Fibroblast of the conjunctiva (primary cell): ENCODE measurements at regions not wholly inside any gene's neighbourhood (a gene's known extent, or its start where the extent isn't known, plus 50 kb on each side); places are given as distances from the start of the nearest gene placed in this dataset.
A peak's percentile ranks its signal among the peaks of the same experiment; 100 is the strongest.

Experiments used
- DNase-seq: peaks from one replicate; pipeline ENCODE4 v3.0.0-alpha.2; 2010; ENCODE audit warnings: low read depth

DNA sequence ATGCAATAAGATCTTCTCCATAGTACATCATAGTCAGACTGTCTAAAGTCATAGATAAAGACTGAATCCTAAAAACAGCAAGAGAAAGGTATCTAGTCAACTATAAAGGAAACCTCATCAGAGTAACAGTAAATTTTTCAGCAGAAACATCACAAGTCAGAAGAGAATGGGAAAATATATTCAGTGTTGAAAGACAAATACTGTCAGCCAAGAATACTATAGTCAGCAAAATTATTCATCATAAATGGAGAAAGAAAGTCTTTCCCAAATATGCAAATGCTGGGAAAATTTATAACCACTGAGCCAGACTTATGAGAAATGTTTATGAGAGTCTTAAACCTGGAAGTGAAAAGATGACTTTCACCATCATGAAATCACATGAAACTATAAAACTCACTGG, 136.7 kb downstream of the KDR start:
- no peak for DNase-seq

DNA sequence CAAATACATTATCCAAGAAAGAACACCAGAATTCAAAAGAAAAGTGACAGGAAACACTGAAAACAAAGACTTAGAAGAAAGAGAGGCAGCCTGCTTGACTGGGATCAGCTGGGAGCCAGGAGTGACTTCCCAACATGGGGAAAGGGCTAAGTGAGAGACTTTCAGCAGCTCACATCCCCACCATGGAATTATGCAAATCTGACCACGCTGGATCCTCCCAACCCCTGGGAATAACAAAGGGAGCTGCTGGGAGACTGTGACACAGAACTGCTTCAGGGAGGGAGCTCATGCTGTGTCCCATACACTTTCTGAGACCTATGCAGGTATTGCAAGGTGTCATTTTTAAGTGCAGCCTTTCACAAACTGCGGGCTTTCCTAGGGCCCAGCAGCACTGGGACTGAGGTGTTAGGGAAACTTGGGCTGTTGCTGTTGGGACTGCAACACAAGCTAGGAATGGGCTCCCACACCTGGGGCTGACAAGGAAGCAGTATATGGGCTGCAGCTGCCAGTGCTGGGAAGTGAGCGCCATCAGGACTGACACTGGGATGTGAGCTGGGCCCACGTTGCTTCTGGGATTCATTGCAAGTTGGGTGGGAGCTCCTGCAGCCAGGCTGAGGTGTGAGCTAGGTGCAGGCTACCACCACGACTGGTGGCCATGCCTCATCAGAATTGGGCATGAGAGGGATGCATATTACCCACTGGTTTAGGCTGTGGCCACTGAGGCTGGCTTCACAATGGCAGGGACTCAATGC, 139.1 kb downstream of the KDR start:
- DNase-seq: no peak

DNA sequence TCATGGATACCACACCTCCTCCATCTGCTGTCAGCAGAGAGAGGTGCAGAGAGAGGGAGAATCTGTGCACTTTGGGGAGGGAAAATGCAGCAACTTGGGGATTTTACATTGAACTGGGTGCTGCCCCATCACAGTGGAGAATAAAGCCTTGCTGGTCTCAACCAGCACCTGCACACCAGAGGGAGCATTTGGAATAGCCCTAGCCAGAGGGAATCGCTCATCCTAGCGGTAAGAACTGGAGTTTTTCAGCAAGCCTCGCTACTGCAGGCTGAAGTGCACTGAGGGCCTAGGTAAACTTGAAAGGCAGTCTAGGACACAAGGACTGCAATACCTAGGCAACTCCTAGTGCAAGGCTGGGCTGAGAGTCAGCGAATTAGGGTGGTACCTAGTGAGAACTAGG, 148.7 kb downstream of the KDR start:
- no peak for DNase-seq

DNA sequence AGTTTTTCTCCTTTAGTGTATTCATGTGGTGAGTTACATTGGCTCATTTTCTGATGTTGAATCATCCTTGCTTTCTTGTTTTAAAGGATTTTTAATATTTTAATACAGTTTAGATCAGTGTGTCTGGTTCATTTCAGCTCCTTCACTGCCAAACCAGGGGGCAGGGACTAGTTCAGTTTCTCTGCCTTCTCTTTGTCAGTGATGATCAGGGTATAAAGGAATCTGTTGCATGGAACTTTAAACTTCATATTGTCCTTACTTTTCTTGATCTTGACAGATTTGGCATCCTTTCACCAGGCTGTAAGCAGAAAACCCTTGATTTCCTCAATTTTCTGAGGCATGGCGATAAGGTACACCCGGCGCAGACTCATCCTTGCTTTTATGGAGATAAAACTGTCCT, 149.4 kb downstream of the KDR start:
- DNase-seq: no peak

DNA sequence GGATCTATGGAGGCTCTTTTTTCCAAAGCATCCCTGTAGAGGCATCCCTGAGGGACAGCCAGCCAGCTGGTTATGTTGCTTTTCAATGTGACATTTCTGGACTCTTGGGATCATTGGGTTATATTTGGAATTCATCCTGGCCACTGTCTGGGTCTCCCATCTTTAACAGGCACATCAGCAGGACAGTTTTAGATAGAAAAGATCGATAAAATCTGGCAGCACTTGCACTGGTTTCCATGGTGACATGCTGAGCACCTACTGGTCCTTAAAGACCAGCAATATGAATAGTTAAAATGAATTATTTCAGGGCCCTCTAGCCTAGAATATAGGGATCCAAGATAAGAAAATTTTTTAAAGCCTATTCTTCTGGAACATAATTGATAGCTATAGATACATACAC, 151.6 kb downstream of the KDR start:
- no peak for DNase-seq

DNA sequence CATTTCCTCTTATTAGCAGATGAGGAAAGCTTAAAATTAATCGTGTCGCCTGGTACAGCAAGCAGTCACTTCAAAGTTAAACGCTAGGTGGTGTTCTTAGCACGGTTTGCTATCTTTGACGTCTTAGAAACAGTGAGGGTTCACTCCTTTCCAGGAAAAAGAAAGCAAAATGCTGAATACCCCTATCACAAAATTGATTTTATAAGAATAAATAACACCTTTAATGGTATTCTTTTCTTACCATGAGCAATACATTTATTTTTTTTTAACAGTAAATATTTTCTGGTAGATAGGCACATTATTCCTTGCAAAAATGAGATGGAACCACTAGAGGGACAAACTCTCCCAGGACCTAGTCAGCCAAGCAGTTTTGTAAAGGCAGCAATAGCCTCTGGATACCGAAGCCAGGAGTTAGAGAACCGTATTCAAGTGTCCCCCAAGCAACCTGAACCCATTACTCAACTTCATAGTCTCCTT, 153.9 kb downstream of the KDR start:
- peak; percentile 28 for DNase-seq

DNA sequence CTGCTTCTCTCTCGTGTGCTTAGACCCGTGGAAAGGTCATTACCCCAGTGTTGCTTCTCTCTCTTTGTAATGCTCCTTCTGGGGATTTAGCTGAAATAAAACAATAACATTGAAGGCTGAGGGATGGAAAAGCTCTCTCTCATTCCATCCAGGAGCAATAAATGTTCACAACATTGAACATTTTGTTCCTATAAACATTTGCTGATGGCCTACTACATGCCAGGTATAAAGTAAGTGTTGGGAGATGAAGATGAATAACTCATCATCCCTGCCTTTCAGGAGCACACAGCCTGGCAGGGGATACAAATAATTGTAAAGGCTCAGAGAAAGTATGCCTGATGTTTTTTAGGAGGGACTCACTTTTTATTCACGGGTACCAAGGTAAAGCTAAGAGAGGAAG, 158.1 kb downstream of the KDR start:
- DNase-seq: no peak

DNA sequence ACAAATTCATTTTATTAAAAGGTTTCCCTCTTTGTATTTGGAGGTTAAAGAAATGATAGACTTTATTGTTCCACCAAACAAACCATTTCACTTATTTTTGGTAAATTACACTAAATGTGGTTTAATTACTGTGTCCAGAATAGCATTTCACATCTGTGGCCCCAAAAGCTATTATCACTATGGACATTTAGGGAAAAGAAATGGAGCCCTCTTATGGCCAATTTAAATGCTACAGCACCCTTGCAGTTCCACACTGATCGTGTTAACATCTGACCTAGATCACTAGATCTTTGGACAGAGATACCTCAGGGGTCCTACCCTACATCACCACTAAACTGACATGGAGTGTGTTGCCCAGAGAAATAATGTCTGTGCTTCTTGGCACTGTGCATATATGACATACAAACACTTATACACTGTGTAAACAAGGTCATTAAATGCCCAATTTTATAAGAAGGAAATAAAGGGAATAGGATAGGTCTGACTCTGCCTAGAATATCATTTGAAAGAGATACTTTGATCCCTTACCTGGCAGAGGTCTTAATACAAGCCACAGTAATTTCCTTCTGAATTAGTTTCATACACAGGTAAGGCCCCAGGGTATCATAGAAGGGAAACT, 163.9 kb downstream of the KDR start:
- peak; percentile 21 for DNase-seq

DNA sequence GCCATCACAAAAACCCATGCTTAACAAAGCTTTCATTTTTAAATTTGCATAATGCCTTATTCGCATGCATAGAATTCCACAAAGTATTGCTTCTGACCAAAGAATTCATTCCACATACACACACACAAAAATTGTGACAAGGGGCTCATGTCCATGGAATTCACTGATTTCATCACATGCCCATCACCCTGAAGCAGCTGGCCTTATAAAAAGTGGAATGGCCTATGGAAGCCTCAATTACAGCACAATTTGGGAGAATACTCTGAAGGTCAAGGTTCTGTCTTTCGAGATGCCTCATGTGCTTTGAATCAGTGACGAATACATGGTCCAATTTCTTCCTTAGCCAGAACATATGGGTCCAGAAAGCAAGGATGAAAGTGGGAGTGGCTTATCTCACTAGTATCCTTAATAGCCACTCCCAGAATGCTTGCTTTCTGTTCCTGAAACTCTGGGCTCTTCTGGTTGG, 165.7 kb downstream of the KDR start:
- DNase-seq: peak; percentile 41

DNA sequence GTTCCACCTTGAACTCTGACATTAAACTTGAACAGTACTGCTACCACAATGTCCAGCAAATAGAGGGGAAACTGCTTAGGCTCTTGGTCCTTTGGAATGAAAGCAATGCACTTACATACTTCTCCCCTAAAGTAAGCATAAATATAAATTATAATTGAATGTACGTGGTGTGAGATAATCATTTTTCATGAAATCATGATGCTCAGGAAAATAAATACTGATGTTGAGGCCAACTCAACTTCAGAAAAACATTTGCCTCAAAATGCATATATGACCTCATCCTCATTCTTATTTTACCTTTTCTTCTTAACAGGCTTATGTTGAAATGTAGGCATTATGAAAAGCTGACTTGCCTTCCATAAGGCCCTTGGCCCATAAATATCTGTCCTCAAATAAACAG, 166.3 kb downstream of the KDR start:
- no peak for DNase-seq

DNA sequence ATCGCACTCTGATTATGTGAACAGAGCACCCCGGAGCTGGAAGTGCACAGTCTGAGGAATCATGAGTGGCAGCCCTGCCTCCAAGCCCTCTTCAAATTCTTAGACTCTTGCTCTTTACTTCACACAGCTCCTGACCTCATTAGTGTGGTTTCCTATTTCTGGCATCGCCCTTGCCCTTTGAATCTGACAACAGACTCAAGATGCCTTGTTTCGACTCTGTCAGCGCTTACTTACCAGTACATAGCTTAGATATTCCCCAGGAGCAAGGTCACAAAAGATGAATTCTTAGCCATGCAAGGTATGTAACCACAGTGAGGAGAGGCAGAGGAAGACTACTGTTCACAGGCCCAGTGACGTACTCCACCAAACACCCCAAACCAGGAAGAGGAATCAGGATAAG, 167.2 kb downstream of the KDR start:
- no peak for DNase-seq

DNA sequence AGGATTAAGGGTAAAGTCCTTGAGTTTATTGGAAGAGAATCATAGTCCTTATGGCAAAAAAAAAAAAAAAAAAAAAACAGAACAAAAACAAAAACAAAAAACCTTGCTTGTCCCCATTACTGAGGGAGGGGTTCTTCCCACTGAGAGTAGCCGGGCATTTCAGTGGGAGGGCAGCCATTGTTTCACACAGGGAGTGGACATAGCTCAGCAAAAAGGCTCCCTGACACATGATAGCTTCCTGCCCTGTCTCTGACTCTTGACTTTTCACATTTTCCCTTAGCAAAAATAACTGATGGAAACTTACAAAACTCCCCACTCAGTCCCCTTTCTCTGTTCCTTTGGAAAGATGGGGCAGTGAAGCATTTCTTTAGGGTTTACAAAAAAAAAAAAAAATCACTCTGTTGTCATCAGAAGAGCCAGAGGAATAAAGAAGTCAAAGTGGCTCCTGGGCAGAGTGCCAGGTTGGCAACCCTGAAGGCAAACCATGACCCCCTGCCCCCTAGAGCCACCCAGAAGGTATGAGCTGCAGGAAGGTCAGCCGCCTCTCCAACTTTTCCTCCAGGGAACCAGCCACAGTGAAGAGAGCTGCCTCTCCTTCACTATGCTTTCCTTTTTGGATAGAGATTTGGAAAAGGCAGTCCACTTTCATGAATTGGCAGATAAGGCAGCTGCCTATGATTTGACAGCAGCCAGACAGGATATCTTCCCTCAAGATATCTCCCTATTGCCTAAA, 170.6 kb downstream of the KDR start:
- no peak for DNase-seq

DNA sequence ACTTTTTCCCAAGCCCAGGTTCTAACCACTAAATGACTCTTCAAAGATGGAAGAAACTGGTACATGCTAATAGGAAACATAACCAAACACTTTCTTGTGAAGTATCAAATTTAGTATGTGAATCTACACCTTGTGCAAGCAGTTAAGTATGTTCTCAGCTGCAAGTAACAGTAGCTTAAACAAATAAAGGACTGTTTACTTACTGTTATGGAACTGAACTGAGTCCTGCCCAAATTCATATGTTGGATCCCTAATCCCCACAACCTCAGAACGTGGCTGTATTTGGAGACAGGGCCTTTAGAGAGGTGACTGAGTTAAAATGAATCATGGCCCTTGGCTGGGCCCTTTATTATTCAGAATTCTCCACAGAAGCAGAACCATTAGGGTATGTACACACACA, 178.7 kb downstream of the KDR start:
- DNase-seq: no peak

DNA sequence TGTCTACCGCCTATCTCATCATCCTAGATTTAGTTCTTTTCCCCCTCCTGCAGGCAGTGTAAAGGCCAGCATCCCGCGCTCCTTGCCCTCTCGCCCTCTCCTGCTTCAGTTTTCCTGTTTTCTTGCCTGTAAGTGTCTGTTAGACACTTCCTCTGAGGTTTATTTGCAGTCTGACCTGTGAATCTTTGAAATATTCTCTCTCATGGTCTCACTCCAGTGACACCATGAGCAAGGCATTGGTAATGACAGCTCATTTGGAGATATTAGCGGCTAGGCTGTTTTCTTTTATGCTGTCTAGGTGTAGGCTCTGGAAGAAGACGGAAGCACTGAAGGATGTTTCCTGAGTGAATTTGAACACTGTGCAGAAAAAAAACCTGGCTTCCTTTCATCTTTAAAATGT, 179.6 kb downstream of the KDR start:
- no peak for DNase-seq

DNA sequence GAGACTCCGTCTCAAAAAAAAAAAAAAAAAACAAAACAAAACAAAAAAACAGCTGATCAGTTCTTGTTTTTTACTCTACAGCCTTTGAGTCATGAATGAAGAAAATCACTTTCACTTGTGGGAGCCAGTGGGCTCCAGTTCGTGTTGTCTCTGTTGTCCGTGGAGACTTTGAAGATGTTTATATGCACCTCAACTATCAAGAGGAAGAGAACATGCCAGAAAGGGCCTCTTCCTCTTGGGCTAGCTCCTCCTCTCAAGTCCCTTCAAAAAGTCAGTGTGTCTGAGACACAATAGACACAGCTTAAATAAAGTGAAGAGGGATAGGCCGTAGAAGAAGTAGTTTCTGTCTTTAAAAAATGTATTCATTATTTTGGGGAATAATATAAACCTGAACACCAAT, 182.7 kb downstream of the KDR start:
- no peak for DNase-seq

DNA sequence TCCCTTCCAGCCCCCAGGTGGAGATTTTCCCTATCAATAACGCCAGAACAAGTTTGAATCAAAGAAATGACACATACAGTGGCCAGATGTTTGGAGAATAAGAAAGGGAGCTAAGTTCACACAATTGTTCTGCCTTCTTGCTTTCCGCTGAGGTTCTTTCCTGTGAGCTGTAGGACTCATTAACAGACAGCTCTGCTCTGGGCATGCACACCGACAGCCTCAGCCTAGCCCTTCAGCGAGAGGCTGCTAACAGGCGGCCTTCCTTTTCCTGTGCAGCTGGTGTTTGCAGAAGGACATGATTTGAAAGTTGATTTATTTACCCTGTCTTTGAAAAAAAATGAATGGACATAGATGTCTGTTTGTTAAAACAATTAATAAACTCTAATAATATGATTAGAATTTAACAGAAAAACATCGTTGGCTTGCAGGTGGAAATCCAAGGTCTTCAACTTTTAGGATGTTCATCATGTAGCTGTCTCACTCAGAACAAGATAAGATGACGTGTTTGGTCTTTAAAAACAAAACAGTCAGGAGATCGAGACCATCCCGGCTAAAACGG, 183.3 kb downstream of the KDR start:
- DNase-seq: no peak

DNA sequence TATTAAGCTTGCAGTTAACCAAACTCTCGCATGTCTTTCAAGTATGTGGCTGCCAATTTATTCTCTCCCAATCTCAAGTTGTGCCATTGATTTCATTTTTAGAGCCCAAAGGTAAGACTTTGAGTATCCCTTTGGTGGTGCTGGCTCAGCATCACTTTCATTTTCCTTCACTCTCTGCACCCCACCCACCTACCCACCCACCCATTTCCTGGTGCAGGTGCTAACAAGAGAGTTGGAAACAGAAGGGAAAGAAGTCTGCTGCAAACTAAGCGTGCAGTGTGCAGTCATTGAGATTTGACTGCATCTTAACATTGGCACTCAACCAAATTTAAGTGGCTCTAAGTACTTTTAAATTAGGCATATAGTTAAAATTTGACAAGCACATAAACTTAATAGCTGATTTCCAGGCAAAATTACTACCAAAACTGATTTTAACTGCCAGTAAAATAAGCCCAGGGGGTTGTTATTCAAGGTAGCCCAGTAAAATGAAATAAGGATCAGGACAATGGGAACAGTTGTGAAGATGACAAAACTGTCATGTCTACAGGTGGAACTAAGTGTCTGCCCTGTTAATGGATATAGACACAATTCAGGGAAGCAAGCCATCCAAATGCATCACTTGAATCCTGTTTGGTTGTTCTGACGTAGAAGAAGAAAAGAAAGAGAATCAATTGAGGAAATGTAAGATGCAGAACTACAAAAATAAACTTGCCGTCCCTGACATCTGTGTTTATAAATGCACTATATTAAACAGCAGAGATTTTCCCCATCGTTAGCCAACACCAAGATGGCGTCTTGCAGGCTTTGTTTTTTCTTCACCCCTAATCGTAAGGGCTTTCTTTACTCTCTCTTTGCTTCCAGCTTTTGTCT, 184.2 kb downstream of the KDR start:
- no peak for DNase-seq

DNA sequence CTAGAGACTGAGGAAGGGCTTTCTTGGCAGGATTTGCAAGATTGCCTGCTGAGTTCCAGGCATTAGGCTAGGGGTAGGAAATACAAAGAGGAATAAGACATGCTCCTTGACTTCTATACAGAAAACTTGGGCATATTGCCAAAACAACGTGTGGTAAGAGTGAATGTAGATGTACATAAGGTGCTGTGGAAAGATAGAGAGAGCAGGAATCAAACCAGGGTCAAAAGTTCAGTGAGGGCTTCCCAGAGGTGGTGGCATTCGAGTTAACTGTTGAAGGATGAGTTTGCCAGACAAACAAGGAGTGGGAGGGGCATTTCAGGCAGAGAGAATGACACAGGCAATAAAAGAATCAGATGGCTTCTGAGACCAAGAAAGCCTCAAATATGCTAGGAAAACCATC, 187.9 kb downstream of the KDR start:
- DNase-seq: no peak

DNA sequence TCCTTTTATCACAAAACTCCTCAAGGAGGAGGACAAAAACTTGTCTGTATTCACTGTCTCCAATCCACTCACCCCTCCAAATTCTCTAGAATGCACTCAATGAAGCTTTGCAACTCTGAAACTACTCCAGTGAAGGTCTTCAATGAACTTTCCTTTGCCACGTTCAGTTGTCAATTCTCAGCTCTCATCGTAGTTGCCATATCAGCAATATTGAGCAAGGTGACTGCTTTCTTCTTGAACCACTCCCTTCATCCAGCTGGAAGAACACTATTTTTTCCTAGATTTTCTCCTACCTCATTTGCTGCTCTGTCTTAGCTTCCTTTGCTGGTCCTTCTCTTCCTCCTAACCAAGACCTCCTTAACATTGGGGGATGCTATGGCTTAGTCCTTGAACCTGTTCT, 191.8 kb downstream of the KDR start:
- no peak for DNase-seq

DNA sequence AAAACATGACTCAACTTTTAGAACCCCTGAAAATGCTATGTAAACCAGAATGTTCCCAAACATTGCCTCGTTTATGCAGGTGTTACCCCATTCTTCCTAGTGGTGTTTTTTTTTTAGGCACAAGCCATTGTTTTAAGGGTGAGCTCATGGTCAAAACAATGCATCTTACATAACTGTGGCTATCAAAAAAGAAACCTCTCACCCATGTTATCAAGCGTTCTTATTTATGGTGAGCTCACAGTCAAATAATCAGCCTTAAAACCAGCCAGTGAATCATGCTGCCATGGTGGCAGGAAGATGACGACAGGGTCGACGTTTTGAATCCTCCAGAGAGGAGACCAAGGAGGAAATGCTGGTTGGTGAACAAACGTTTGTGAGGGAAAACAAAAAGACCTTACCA, 195.2 kb downstream of the KDR start:
- no peak for DNase-seq

DNA sequence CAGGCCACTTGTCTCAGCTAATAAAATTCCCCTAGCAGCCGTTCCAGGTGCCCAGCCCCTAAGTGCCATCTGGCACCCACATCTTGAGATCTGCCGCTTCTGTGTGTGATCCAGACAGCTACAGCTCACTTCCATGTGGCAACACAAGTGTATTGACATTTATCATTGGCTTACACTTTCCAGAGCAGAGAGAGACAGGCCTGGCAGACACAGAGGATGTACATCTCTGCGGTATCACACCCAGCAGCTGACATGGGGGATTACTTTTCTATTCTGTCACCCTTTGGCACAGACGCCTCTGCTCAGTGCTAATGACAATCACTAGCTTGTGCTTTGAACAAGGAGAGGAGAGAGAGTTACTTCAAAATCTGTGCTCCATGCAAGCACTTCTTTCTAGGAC, 195.9 kb downstream of the KDR start:
- no peak for DNase-seq

DNA sequence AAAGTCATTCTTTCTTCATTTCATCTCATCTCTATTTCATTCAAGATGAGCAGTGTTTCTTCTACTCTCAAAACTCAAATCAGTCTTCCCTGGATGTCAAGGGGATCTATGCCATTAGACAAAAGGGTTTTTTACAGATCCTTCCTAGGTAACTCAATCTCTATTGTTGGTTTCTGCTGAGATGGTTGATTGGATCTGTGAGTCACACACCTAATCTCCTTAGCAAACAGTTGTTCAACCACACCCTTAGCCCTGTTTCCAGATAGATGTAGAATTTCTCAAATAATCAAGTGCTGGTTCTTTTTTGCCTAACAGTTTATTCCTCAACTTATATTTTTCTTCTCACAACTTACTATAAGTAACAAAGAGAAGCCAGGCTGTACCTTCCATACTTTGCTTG, 200.5 kb downstream of the KDR start:
- DNase-seq: no peak
